Fibroblast of lung (primary cell): ENCODE measurements at regions not wholly inside any gene's neighbourhood (a gene's known extent, or its start where the extent isn't known, plus 50 kb on each side); places are given as distances from the start of the nearest gene placed in this dataset.

ENCODE experiments used
- DNase-seq, 2 donors: peaks; one replicate each; pipeline versions ENCODE4 v3.0.0 to v3.0.0-alpha.2; 2010; ENCODE audit warnings: low read depth in 2 of 2
- H2AFZ ChIP-seq: 2 replicates; pipeline ENCODE4 v1.5.1; 2012; ENCODE audit warnings: low read length, control low read depth, inconsistent platforms
- H3K27ac ChIP-seq: 2 replicates; pipeline ENCODE4 v1.5.1; 2011; ENCODE audit warnings: low read length, control low read depth; ENCODE audit not compliant: insufficient read depth
- H3K27me3 ChIP-seq: 2 replicates; pipeline ENCODE4 v1.5.1; 2011; ENCODE audit warnings: mild to moderate bottlenecking, low read length; ENCODE audit not compliant: control insufficient read depth, insufficient read depth
- H3K36me3 ChIP-seq: 2 replicates; pipeline ENCODE4 v1.5.1; 2011; ENCODE audit warnings: low read length; ENCODE audit not compliant: control insufficient read depth, insufficient read depth
- H3K4me1 ChIP-seq: 2 replicates; pipeline ENCODE4 v1.5.1; 2011; ENCODE audit warnings: low read length; ENCODE audit not compliant: control insufficient read depth, insufficient read depth; ENCODE audit errors: extremely low read depth
- H3K4me2 ChIP-seq: 2 replicates; pipeline ENCODE4 v1.5.1; 2011; ENCODE audit warnings: low read length, control low read depth; ENCODE audit not compliant: insufficient read depth; ENCODE audit errors: extremely low read depth
- H3K4me3 ChIP-seq, 4 experiments: fragments of 200-600 bp in 1 of 4; sonication (generic) in 1 of 4; replicated peaks in 1 of 4; 2 replicates each; pipeline ENCODE4 v1.5.1; 2011 to 2016; ENCODE audit warnings: low read length in 4 of 4, low read depth in 3 of 4, mild to moderate bottlenecking in 3 of 4, control low read depth in 2 of 4, inconsistent platforms in 1 of 4, mixed read lengths in 1 of 4; ENCODE audit not compliant: insufficient read depth in 1 of 4; ENCODE audit errors: control extremely low read depth in 1 of 4
- H3K79me2 ChIP-seq: 2 replicates; pipeline ENCODE4 v1.5.1; 2012; ENCODE audit warnings: mild to moderate bottlenecking, low read length, inconsistent platforms; ENCODE audit not compliant: control insufficient read depth, insufficient read depth
- H3K9ac ChIP-seq: 2 replicates; pipeline ENCODE4 v1.5.1; 2011; ENCODE audit warnings: mild to moderate bottlenecking, low read length, control low read depth; ENCODE audit not compliant: insufficient read depth
- H3K9me3 ChIP-seq: 2 replicates; pipeline ENCODE4 v1.5.1; 2012; ENCODE audit warnings: low read depth, low read length; ENCODE audit not compliant: control insufficient read depth, insufficient read depth
- H4K20me1 ChIP-seq: 2 replicates; pipeline ENCODE4 v1.5.1; 2011; ENCODE audit warnings: low read length; ENCODE audit not compliant: control insufficient read depth, insufficient read depth; ENCODE audit errors: extremely low read depth
- EZH2 ChIP-seq: IDR thresholded peaks from 2 replicates; pipeline ENCODE4 v1.5.1; 2012; ENCODE audit warnings: low read length, control low read depth, mild to moderate bottlenecking; ENCODE audit errors: missing control alignments
- TF ChIP-seq, protein P1 (sequence below), 2 donors: IDR thresholded peaks in 1 of 2; conservative IDR thresholded peaks in 1 of 2; 1 replicate in 1 of 2; 2 replicates in 1 of 2; pipeline ENCODE4 v1.5.1; 2011 to 2012; ENCODE audit warnings: low read length in 2 of 2, control low read depth in 1 of 2, inconsistent platforms in 1 of 2, low read depth in 1 of 2, mild to moderate bottlenecking in 1 of 2

DNA sequence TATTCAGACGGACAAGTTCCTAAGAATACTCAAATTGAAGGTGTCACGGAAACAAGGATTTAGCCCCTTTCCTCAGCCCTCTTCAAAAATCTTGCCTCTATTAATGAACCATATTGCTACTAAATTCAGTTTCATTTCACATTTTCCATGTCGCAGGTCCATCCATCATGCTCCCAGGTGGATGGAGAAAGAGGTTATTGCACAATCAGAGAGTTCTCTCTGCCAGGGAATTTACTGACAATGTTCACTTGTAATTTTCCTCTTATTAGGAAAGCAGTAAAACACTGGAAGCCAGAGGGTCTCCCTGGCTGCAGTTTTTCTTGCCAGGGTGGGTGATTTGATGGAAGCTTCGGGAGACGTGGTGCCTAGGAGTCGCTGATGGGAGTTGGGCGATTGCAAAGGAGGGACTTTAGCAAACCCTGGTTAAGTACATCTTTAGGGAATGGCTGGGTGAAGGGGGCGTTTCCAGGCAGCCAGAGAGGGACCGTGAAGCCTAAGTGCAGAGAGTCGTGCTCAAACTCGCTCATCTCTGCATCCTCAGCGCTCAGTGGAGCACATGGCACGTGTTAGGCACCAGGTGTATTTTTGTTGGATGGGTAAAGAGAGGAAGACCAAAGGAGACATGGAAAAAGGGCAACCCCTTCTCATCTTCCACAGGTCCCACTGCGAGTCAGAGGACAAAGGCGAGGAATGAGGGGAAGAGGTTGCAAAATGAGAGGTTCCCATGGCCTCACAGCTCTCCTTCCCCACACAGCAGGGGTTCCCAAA is 321.9 kb upstream of the CDH4 start:
- H3K79me2 ChIP-seq = no peaks in the 10 kb centered on the region
- no peaks in the 10 kb centered on the region for H4K20me1 ChIP-seq
- H2AFZ ChIP-seq = no peak overlapping the region
- DNase-seq = no peak
- H3K36me3 ChIP-seq = no peaks in the 10 kb centered on the region
- H3K27ac ChIP-seq = no peak overlapping the region
- H3K4me1 ChIP-seq = no peaks in the 10 kb centered on the region
- H3K9me3 ChIP-seq = no peaks in the 10 kb centered on the region
- H3K9ac ChIP-seq = no peak overlapping the region
- no peaks in the 10 kb centered on the region for H3K27me3 ChIP-seq
- H3K4me3 ChIP-seq = no peak overlapping the region
- H3K4me2 ChIP-seq = no peak overlapping the region
- no peak for TF ChIP-seq EZH2
- TF ChIP-seq, protein P1, sequence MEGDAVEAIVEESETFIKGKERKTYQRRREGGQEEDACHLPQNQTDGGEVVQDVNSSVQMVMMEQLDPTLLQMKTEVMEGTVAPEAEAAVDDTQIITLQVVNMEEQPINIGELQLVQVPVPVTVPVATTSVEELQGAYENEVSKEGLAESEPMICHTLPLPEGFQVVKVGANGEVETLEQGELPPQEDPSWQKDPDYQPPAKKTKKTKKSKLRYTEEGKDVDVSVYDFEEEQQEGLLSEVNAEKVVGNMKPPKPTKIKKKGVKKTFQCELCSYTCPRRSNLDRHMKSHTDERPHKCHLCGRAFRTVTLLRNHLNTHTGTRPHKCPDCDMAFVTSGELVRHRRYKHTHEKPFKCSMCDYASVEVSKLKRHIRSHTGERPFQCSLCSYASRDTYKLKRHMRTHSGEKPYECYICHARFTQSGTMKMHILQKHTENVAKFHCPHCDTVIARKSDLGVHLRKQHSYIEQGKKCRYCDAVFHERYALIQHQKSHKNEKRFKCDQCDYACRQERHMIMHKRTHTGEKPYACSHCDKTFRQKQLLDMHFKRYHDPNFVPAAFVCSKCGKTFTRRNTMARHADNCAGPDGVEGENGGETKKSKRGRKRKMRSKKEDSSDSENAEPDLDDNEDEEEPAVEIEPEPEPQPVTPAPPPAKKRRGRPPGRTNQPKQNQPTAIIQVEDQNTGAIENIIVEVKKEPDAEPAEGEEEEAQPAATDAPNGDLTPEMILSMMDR (conservative IDR thresholded peaks at IDR 0.05 in 1 of 2, IDR thresholded peaks at IDR 0.05 in 1 of 2; ENCODE audit: low read depth in 1 of 2, low read length in 2 of 2) = no peak

DNA sequence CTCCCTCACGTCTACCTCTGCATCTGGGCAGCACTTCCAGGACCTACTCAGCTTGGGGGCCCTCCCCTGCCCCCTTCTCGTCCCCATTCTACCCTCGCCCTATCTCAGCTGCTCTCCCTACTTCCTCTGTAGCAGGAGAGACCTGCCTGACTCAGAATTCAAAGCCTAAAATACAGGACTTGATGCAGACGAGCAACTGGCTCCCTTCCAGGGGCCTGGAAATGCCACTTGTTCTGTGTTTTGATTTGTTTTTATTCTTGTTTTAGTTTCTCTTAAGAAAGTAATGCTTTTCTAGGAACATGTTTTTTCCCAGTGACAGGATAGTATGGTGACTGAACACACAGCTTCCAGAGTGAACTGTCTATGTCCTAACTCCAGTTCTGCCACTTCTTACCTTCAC is 320.4 kb upstream of the CDH4 start:
- Histone ChIP-seq H3K4me1 (no peaks in the 10 kb centered on the region), H3K27ac (no peak overlapping the region), H3K36me3 (no peaks in the 10 kb centered on the region), H3K79me2 (no peaks in the 10 kb centered on the region), H3K27me3 (no peaks in the 10 kb centered on the region), H3K4me2 (no peak overlapping the region), H3K9me3 (no peaks in the 10 kb centered on the region), H3K4me3 (no peak overlapping the region), H2AFZ (no peak overlapping the region), H4K20me1 (no peaks in the 10 kb centered on the region), H3K9ac (no peak overlapping the region)
- no peak for DNase-seq
- TF ChIP-seq, protein P1 (conservative IDR thresholded peaks at IDR 0.05 in 1 of 2, IDR thresholded peaks at IDR 0.05 in 1 of 2; ENCODE audit: low read depth in 1 of 2, low read length in 2 of 2) = no peak
- no peak for TF ChIP-seq EZH2

DNA sequence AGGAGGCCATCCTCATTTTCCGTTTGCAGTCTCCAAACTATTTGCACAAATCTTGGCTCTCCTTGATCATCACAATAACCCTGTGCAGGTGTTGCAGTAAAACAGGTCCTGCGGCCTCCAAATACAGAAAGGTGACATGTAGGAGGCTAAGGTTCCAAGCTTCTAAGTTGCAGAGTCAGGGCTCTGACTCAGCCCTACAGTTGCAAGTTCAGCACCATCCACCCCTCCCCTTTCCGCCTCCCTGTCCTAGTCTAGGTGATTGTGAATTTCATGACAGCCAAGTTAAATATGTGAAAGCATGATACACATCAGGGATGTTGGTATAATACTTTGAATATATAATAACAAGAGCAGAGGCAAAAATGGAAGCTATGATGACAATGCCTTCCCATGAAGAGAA is 317.3 kb upstream of the CDH4 start:
- no peak for TF ChIP-seq EZH2
- TF ChIP-seq, protein P1 (conservative IDR thresholded peaks at IDR 0.05 in 1 of 2, IDR thresholded peaks at IDR 0.05 in 1 of 2; ENCODE audit: low read depth in 1 of 2, low read length in 2 of 2) = no peak

More for the DNA sequence above, 317.3 kb upstream of the CDH4 start:
- Histone ChIP-seq H3K4me3 (no peak overlapping the region), H3K79me2 (no peaks in the 10 kb centered on the region), H3K27me3 (no peaks in the 10 kb centered on the region), H3K36me3 (no peaks in the 10 kb centered on the region), H3K4me1 (no peaks in the 10 kb centered on the region), H3K27ac (no peak overlapping the region), H3K9me3 (no peaks in the 10 kb centered on the region), H4K20me1 (no peaks in the 10 kb centered on the region), H2AFZ (no peak overlapping the region), H3K4me2 (no peak overlapping the region), H3K9ac (no peak overlapping the region)
- DNase-seq = no peak
